ENCODE measurements at regions not wholly inside any gene's neighbourhood (a gene's known extent, or its start where the extent isn't known, plus 50 kb on each side); places are given as distances from the start of the nearest gene placed in this dataset.

GRCh38 chr20:53853111-53853713 lies 217.2 kb downstream of the BCAS1 start:
- Histone ChIP-seq H3K9me3 (ENCODE audit: insufficient read depth, low read length) (no peaks in the 10 kb centered on the region), H2AFZ (ENCODE audit: low read depth, low read length, severe bottlenecking) (no peak overlapping the region), H3K4me3 (ENCODE audit: insufficient read depth, low read length, poor library complexity, severe bottlenecking) (no peak overlapping the region), H3K4me2 (ENCODE audit: low read depth, low read length, poor library complexity, severe bottlenecking) (no peak overlapping the region), H3K9ac (ENCODE audit: low read length) (no peak overlapping the region), H3K27me3 (ENCODE audit: low read length) (no peaks in the 10 kb centered on the region), H3K9me2 (replicated peaks; ENCODE audit: insufficient read depth, low read length) (no peaks in the 10 kb centered on the region), H3K36me3 (ENCODE audit: low read length) (no peaks in the 10 kb centered on the region), H3K79me2 (ENCODE audit: insufficient read depth, low read length) (no peaks in the 10 kb centered on the region), H3K27ac (ENCODE audit: low read depth, low read length) (no peak overlapping the region), H4K20me1 (ENCODE audit: low read depth, low read length) (no peaks in the 10 kb centered on the region), H3F3A (ENCODE audit: insufficient read depth) (no peaks in the 10 kb centered on the region)
- no peak for TF ChIP-seq EZH2phosphoT487 (conservative IDR thresholded peaks at IDR 0.05; ENCODE audit: low read length)
- no peak for TF ChIP-seq CTCF (IDR thresholded peaks at IDR 0.05; ENCODE audit: insufficient read depth, low read length, poor library complexity, severe bottlenecking)

GRCh38 chr20:53852691-53853090 lies 217.7 kb downstream of the BCAS1 start:
- Histone ChIP-seq H3K79me2 (ENCODE audit: insufficient read depth, low read length) (no peaks in the 10 kb centered on the region), H3K4me2 (ENCODE audit: low read depth, low read length, poor library complexity, severe bottlenecking) (no peak overlapping the region), H3K27ac (ENCODE audit: low read depth, low read length) (no peak overlapping the region), H3K36me3 (ENCODE audit: low read length) (no peaks in the 10 kb centered on the region), H3K27me3 (ENCODE audit: low read length) (no peaks in the 10 kb centered on the region), H4K20me1 (ENCODE audit: low read depth, low read length) (no peaks in the 10 kb centered on the region), H3K9ac (ENCODE audit: low read length) (no peak overlapping the region), H3K9me3 (ENCODE audit: insufficient read depth, low read length) (no peaks in the 10 kb centered on the region), H2AFZ (ENCODE audit: low read depth, low read length, severe bottlenecking) (no peak overlapping the region), H3K9me2 (replicated peaks; ENCODE audit: insufficient read depth, low read length) (no peaks in the 10 kb centered on the region), H3F3A (ENCODE audit: insufficient read depth) (no peaks in the 10 kb centered on the region), H3K4me3 (ENCODE audit: insufficient read depth, low read length, poor library complexity, severe bottlenecking) (no peak overlapping the region)
- TF ChIP-seq CTCF (IDR thresholded peaks at IDR 0.05; ENCODE audit: insufficient read depth, low read length, poor library complexity, severe bottlenecking) (no peak), EZH2phosphoT487 (conservative IDR thresholded peaks at IDR 0.05; ENCODE audit: low read length) (no peak)

- Histone ChIP-seq H2AFZ (ENCODE audit: low read depth, low read length, severe bottlenecking) (no peak overlapping the region), H3K9me2 (replicated peaks; ENCODE audit: insufficient read depth, low read length) (no peaks in the 10 kb centered on the region), H4K20me1 (ENCODE audit: low read depth, low read length) (no peaks in the 10 kb centered on the region), H3K4me3 (ENCODE audit: insufficient read depth, low read length, poor library complexity, severe bottlenecking) (no peak overlapping the region), H3K9me3 (ENCODE audit: insufficient read depth, low read length) (no peaks in the 10 kb centered on the region), H3K4me2 (ENCODE audit: low read depth, low read length, poor library complexity, severe bottlenecking) (no peak overlapping the region), H3F3A (ENCODE audit: insufficient read depth) (no peaks in the 10 kb centered on the region), H3K36me3 (ENCODE audit: low read length) (no peaks in the 10 kb centered on the region), H3K27ac (ENCODE audit: low read depth, low read length) (no peak overlapping the region), H3K27me3 (ENCODE audit: low read length) (no peaks in the 10 kb centered on the region), H3K9ac (ENCODE audit: low read length) (no peak overlapping the region), H3K79me2 (ENCODE audit: insufficient read depth, low read length) (no peaks in the 10 kb centered on the region)
- TF ChIP-seq CTCF (IDR thresholded peaks at IDR 0.05; ENCODE audit: insufficient read depth, low read length, poor library complexity, severe bottlenecking) (no peak), EZH2phosphoT487 (conservative IDR thresholded peaks at IDR 0.05; ENCODE audit: low read length) (no peak)
Measured at GRCh38 chr20:53852014-53852413, 218.4 kb downstream of the BCAS1 start.

All from SU-DHL-6 (cell line).